G401 (cell line): ENCODE measurements at regions not wholly inside any gene's neighbourhood (a gene's known extent, or its start where the extent isn't known, plus 50 kb on each side); places are given as distances from the start of the nearest gene placed in this dataset.
"Not testable (repeated sequence)": the region's sequence is repeated elsewhere in the genome, so short reads cannot be mapped to it uniquely, and the experiment has no call there.

Source experiments
- DNase-seq: peaks from one replicate; pipeline ENCODE4 v3.0.0-alpha.2; 2015; ENCODE audit warnings: low spot score
- in situ Hi-C: cut with HindIII; loops from 2 replicates; pipeline ENCODE4 v1.10.0; 2016; ENCODE audit warnings: low sequenced_read_pairs, mixed read lengths

- in situ Hi-C loops = no loop called here
- no peak for DNase-seq
Observed at GRCh38 chr6:166814390-166814789, 142.0 kb downstream of the RNASET2 start.

GRCh38 chr6:166813461-166813860 lies 142.9 kb downstream of the RNASET2 start:
- in situ Hi-C loops = no loop called here
- DNase-seq = no peak

GRCh38 chr6:166810864-166811263 lies 145.5 kb downstream of the RNASET2 start:
- in situ Hi-C loops = no loop called here
- DNase-seq = no peak

- in situ Hi-C loops = no loop called here
- DNase-seq = no peak
Observed at GRCh38 chr6:166809721-166810120, 146.6 kb downstream of the RNASET2 start.

GRCh38 chr6:166806962-166807757 lies 149.2 kb downstream of the RNASET2 start:
- DNase-seq = no peak
- in situ Hi-C loops = no loop called here

GRCh38 chr6:166806217-166806838 lies 150.0 kb downstream of the RNASET2 start:
- in situ Hi-C loops = no loop called here
- no peak for DNase-seq

GRCh38 chr6:166803471-166803870 lies 152.9 kb downstream of the RNASET2 start:
- in situ Hi-C loops = no loop called here
- DNase-seq = no peak

GRCh38 chr6:166802401-166802800 lies 153.9 kb downstream of the RNASET2 start:
- in situ Hi-C loops = no loop called here
- DNase-seq = no peak

- DNase-seq = no peak
- in situ Hi-C loops = no loop called here
Observed at GRCh38 chr6:166800137-166800536, 156.2 kb downstream of the RNASET2 start.

- DNase-seq = no peak
- in situ Hi-C loops = no loop called here
Observed at GRCh38 chr6:166798652-166799051, 157.7 kb downstream of the RNASET2 start.

GRCh38 chr6:166796610-166797009 lies 159.7 kb downstream of the RNASET2 start:
- in situ Hi-C loops = no loop called here
- DNase-seq = no peak

GRCh38 chr6:166795879-166796278 lies 160.5 kb downstream of the RNASET2 start:
- in situ Hi-C loops = no loop called here
- no peak for DNase-seq

- in situ Hi-C loops, DNase-seq: not testable (repeated sequence)
Observed at GRCh38 chr6:166790808-166791207, 163.8 kb upstream of the RPS6KA2 start.

- DNase-seq, in situ Hi-C loops: not testable (repeated sequence)
Observed at GRCh38 chr6:166788846-166789529, 161.9 kb upstream of the RPS6KA2 start.

- in situ Hi-C loops = no loop called here
- peak; percentile 52 for DNase-seq
Observed at GRCh38 chr6:166786704-166787293, 159.7 kb upstream of the RPS6KA2 start.

GRCh38 chr6:166785131-166785530 lies 158.1 kb upstream of the RPS6KA2 start:
- no peak for DNase-seq

GRCh38 chr6:166784691-166785090 lies 157.6 kb upstream of the RPS6KA2 start:
- no peak for DNase-seq
- in situ Hi-C loops = no loop called here

More at GRCh38 chr6:166785131-166785530, 158.1 kb upstream of the RPS6KA2 start:
- in situ Hi-C loops = no loop called here

GRCh38 chr6:166782520-166782919 lies 155.5 kb upstream of the RPS6KA2 start:
- in situ Hi-C loops = no loop called here
- peak; percentile 81 for DNase-seq

GRCh38 chr6:166781331-166781730 lies 154.3 kb upstream of the RPS6KA2 start:
- in situ Hi-C loops = no loop called here
- DNase-seq = no peak
